Non-pigmented ciliary epithelial cell (primary cell): ENCODE measurements at regions not wholly inside any gene's neighbourhood (a gene's known extent, or its start where the extent isn't known, plus 50 kb on each side); places are given as distances from the start of the nearest gene placed in this dataset.
"Not testable (repeated sequence)": the region's sequence is repeated elsewhere in the genome, so short reads cannot be mapped to it uniquely, and the experiment has no call there.

Experiments
- DNase-seq: peaks from one replicate; pipeline ENCODE4 v3.0.0-alpha.2; 2010; ENCODE audit warnings: low read depth

DNA sequence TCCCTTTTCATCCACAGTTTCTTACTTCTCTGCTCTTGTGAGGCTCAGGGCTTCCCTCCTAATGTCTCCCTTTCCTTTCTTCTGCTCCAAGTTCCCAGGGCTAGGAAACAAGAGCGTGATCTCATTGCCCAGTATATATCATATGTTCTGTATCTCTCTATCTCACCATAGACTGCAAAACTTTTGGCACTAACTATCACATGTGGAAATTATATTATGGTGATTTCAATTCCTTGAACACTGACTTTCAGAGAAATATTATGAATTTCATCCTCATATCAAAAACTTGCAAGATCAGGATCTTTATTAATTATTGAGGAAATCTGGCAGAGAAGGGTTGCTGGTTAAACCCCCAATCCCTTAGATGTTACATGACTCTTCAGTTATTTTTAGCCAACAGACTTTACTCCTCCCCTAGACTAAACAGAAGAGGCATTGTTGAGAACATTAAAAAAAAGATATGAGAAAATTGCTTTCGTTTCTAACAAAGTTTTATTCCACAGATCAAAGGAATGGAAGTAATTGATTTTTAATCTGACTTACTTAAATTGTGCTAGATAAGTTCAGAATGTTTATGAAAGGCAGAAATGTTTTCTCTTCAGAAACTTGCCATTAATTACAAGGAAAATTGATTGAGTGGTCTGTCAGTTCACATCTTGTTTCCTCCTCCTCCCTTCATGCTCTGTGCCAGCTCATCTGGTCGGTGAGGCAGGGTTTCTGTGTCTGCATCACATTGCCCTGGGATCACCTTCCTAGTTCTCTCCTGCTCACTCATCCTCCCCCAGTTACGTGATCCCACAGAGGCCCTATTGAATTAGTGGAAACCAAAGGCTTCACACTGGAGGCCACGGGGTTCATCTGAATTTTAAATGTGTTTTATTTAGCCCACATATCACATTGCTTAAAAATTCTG is 378.5 kb downstream of the LMO7 start:
- peak; percentile 64 for DNase-seq

DNA sequence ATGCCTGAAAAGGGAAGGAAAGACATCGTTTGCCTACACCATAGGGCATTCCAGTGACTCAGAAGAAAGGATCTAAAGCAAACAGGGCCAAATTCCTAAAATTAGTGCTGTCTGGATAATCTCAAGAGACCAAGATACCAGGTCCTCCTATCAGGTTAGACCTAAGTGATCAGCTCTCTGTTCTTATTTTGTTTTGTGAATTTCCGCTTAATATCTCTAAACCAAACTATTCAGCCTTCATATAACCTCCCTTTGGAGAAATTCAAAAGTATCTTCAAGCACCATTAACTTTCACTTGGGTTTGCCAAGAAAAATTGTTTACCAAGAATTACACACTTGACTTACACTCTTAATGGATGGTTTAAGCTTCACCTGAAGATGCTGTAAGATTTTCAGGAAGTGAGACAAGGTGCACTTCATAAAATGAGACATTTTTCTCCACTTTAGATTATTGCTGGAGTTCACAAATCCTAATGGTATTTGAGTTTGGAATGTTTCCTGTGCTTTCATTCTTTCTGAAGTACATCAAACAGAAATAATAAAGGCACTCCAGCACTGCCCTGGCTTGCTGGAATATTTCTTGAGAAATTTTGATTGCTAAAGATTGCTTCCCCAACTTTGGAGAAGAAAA is 376.1 kb downstream of the LMO7 start:
- DNase-seq = no peak

DNA sequence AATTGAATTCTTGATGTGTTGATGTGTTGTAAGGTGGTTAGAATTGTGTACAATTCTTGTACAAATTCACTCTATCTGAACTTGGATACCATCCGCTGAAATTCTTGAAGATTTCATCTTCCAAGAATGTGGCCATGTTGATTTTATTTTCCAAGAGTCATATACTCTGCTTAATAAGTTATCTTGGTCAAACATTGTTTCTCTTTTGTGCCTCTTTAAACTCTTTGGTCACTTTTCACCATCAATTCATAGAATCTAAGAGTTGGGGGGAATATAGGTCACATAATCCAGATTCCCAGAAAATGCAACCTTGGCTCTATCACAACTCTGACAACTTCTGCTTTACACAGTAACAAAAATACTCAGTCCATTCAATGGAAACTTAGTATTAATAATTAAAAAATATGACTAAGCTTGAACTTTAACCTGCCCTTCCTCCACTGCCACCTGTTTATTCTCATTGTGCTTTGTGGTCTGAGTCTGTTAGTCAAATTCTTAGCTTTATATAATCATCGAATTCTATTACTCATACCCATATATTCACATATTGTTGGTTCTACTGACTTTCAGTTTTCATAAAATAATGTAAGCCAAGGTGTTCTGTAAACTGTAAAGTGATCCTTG is 373.2 kb downstream of the LMO7 start:
- no peak for DNase-seq

DNA sequence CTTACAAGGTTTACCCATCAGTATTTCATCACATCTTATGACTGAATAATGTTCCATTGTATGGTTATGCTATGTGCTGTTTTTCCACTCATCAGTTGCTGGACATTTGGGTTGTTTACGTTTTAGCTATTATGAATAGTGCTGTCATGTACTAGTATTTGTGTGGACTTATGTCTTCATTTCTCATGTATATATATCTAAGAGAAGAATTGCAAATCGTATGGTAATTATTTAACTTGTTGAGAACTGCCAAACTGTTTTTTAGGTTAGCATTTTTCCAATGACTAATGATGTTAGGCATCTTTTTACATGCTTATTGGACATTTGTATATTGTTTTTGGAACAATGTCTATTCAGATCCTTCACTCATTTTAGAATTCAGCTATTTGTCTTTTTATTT is 368.3 kb downstream of the LMO7 start:
- DNase-seq = no peak

GRCh38 chr13:76000131-76000530 is 364.0 kb downstream of the LMO7 start:
- no peak for DNase-seq

GRCh38 chr13:75996582-75996981 is 360.5 kb downstream of the LMO7 start:
- DNase-seq = no peak

GRCh38 chr13:75995966-75996365 is 359.8 kb downstream of the LMO7 start:
- DNase-seq = no peak

DNA sequence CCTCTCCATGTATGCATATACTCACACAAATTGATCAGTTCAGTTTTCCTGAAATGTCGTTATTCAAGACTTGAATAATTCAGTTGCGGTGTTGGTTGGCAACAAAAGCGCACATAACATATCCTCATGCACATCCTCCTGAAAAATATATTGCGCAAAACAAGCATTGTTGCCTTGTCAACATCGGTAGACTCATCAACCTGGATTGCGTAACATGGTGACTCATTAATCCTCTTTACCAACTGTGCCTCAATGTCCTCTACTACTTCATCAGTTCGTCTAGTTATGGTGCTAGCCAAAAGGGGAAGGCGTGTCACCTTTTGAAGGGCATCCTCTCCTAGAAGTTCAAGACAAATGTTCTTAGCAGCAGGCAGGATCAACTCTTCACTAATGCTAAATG is 357.7 kb downstream of the LMO7 start:
- DNase-seq = no peak

- no peak for DNase-seq
Measured at GRCh38 chr13:75993241-75993640, 357.1 kb downstream of the LMO7 start.

- no peak for DNase-seq
Measured at GRCh38 chr13:75986818-75987217, 350.7 kb downstream of the LMO7 start.

DNA sequence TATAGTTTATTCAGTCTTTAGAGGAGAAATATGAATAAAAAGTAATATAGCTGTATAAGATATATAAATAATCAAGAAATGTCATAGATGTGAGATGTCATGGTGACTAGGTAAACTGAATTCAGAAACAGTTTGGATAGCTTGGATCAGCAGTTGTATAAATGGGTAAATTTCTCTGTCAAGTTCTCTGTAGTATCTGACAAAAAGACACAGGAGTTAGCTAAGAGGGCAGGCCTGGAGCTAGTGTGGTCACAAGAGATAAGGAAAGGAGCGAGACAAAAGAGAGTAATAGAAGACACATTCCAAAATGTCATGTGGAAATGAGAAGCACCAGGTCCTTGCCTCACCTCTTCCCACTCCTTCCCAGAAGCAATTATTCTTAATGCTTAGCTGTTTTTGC is 349.0 kb downstream of the LMO7 start:
- no peak for DNase-seq

DNA sequence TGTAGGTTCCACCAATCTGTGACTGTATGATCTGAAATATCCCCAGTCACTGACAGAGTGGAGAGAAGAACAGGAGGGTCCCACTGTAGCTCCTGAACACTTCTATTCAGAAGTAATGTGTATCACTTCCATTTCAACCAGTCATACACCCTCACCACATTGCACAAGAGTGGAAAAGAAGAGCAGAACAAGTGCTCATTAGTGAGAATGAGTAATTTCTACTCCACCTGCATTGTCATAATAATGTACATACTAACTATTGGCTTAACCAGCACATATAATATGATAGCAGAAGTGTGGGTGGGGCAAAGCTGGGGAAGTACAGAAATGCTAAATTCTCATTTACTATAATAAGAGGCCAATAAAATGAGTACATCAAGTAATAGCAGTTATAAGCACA is 342.7 kb downstream of the LMO7 start:
- no peak for DNase-seq

DNA sequence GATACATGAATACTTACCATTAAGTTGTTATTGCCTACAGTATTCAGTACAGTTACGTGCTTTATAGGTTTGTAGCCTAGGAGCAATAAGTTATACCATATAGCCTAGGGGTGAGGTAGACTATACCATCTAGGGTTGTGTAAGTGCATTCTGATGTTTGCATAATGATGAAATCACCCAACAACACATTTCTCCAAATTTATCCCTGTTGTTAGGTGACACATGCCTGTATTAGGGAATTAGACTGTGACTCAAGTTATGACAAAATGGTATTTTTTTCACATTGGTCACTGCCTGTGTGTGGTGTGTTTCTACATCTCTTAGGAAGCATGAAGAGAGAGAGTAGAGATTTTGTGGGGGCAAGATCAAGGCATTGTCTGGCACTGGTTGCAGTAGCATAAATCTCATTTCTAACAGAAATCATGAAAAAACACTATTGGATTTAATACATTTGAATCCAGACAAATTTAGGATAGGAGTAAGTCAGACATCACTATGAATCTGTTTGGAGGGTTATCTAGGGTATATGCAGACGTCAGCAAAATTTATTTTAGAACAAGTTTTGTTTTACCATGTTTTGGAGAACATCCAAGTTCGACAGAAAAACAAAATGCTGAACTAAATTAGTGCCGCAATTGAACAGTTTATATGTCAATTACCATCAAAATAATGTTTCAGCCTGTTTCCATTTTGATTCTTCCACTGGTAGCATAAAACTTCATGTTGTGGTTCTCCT is 332.1 kb downstream of the LMO7 start:
- DNase-seq = peak; percentile 1

- DNase-seq = no peak
Measured at GRCh38 chr13:75963302-75963701, 327.2 kb downstream of the LMO7 start.

GRCh38 chr13:75961911-75962310 is 325.8 kb downstream of the LMO7 start:
- no peak for DNase-seq

GRCh38 chr13:75960538-75960994 is 324.4 kb downstream of the LMO7 start:
- no peak for DNase-seq

- DNase-seq = no peak
Measured at GRCh38 chr13:75959861-75960481, 323.8 kb downstream of the LMO7 start.

GRCh38 chr13:75953589-75953988 is 317.5 kb downstream of the LMO7 start:
- not testable (repeated sequence) for DNase-seq

DNA sequence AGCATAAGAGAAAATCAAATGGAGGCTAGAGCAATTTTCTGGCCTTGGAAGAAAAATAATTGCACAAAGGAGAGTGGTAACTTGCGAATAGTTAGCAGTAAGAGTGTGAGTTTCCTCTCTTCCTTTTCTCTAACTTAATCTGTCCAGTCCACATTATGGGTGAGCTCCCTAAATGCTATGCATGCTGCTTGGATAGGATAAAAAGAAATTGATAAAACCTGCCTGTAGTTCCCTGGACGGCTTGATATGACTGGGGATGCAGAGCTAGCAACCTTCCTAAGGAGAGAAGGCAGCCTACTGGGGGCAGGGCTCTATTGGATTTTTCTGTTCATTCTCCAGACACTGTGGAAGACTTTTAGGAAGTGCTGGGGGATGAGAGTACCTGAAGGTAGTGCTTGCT is 311.3 kb downstream of the LMO7 start:
- DNase-seq = no peak

DNA sequence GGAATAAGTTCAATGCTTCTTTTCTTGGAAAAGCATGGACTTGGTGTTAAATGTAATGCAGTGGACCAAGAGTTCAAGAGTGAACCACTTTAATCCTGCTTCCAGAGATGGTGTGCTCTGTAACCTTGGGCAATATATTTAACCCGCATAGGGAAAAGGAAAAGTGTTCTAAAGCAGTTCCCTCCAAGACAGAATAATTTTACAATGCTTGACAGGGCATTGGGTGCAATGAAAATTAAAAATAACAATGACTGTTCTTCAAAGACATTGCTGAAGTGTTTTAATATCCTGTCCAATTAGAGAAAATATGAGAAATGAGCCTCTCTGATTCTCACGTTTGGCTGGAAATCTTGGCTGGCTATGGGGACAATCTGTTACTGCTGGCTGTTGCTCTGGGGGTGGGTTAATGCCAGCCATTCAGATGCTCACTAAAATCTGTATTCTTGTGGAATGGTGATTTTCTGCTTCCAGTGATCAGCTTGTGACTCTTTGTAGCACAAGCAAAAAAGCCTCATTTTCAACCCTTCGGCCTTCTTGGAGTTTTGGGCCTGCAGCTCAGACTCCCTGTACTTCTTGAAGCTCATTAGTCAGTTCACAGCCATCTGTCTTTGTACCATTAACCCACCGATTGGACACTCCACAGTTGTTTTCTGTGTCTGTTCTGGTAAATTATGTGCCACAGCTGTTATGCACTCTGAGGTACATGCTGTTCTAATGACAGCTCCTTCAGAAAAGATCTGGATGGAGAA is 310.6 kb downstream of the LMO7 start:
- DNase-seq = no peak

DNA sequence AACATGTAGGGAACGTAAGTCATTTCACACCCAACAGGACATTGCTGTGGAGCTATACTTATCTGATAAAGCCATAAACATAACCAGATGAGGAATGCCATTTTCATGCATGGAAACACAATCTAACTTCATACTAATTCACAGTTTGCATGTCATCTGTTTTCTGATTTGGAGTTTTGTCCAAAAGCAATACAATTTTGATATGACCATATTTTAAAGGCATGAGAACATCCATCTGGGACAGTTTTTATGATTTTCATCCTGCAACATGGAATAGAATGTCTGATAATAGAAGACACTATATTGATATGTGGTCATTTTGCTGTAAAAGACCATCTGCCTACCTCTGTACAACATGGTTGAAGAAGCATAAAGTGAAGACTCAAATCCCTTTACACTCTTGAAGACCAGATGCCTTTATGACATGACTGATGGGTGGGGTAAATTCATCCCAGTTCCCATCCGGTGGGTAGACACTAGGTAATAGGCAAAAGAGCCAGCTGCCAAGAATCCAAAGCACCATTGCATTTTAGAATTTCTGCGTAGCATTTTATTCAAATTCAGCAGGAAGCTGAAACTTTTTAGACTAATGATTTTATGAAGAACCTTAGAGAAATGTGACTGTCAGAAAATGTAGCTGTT is 309.8 kb downstream of the LMO7 start:
- no peak for DNase-seq
